VCaP (cell line): ENCODE measurements at regions not wholly inside any gene's neighbourhood (a gene's known extent, or its start where the extent isn't known, plus 50 kb on each side); places are given as distances from the start of the nearest gene placed in this dataset.

Experiments
- H3K27ac ChIP-seq: fragments of 450-650 bp; 2 replicates; pipeline ENCODE4 v1.5.1; 2017
- TF ChIP-seq, protein P1 (sequence below): fragments of 450-650 bp; conservative IDR thresholded peaks from 2 replicates; pipeline ENCODE4 v1.5.1; 2017; ENCODE audit warnings: mild to moderate bottlenecking, moderate library complexity

DNA sequence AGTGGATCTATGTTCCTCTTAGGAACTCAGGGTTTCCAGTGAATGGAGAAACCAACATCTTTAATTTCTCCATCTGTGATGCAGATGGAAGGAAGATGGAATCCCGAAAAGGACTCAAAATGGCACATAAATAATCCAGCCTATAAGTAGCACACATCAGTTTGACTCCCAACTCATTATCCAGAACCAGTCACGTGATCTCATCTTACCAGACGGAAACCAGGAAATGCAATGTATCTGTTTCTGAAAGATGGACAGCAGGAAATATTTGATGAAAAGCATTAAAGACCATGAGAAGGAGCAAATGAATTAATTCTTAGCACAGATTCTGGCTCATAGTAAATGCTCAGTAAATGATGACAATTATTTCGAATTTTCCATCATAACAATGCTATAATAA is 443.1 kb upstream of the FMR1 start:
- no peak overlapping the region for H3K27ac ChIP-seq
- TF ChIP-seq, protein P1, sequence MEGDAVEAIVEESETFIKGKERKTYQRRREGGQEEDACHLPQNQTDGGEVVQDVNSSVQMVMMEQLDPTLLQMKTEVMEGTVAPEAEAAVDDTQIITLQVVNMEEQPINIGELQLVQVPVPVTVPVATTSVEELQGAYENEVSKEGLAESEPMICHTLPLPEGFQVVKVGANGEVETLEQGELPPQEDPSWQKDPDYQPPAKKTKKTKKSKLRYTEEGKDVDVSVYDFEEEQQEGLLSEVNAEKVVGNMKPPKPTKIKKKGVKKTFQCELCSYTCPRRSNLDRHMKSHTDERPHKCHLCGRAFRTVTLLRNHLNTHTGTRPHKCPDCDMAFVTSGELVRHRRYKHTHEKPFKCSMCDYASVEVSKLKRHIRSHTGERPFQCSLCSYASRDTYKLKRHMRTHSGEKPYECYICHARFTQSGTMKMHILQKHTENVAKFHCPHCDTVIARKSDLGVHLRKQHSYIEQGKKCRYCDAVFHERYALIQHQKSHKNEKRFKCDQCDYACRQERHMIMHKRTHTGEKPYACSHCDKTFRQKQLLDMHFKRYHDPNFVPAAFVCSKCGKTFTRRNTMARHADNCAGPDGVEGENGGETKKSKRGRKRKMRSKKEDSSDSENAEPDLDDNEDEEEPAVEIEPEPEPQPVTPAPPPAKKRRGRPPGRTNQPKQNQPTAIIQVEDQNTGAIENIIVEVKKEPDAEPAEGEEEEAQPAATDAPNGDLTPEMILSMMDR, result no peak

DNA sequence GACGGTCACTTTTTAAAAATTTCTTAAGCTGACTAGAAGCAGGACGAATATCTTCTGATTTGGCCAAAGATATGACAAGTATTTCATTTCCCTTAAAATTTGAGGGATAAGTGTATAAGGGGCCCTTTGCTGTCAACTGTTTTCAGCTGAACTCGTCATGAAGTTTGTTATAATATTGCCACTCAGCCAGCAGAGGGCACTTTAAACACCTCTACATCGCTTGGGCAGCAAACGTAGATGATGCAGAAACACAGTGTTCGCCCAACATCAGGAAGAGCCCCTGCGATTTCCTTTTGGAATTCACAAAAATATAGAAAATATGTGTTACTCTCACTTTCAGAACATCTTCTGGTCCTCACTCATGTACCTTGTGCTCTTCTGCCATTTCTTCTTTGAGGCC is 435.7 kb upstream of the FMR1 start:
- TF ChIP-seq, protein P1, result peak; percentile 57
- H3K27ac ChIP-seq, result no peak overlapping the region

DNA sequence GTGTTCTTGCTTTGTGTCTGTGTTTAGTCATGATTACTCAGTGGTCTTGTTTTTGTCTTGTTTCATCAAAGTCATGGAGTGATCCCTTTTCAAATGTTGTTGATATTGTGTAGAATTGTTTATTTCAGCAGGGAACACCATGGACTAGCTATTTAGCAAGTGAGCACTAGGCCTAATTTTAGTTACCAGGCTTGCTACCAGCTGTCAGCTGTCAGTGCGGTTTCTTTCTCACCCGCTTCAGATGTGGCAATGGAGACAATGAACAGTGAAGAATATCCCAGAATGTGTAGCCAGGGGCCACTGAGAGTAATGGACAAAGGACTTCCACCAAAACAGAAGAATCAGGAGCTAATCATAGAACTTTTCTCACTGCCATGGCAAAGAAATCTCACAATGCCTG is 432.8 kb upstream of the FMR1 start:
- no peak overlapping the region for H3K27ac ChIP-seq
- TF ChIP-seq, protein P1, result no peak

DNA sequence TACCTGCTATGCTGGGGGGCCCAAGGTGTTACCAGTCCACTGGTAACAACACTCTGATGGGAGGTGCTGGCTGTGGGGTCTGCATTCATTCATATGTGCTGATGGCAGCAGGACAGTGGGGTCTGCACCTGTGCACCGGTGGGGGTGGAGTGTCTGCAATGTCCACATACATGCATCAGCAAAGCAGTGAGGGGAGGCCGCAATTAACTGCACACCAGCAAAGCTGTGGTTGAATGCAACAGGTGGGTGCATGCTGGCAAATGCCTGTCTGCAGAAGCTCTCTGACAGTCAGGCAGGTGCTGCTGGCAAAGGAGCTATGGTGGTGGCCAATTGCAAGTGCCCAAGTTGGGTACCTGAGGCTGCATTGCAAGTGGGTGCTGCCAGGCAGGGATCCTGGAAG is 426.5 kb upstream of the FMR1 start:
- TF ChIP-seq, protein P1, result no peak
- no peak overlapping the region for H3K27ac ChIP-seq

DNA sequence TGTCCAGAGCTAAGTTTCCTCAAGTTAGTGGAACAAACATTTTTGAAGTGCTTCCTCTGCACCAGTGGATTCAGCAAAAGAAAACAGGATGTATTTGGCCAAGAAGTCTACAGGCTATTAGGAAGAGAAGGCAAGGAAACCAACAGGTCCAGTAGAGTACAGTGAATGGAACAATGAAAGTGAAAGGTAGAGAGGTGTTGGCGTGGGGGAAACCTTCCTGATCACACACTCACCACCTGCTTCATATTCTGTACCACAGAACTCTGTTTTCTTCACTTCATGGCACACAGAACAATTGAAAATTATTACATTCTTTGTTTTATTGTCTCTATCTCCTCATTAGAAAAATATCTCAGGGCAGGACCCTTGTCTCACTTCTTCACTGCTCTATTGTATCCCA is 417.4 kb upstream of the FMR1 start:
- no peak overlapping the region for H3K27ac ChIP-seq
- TF ChIP-seq, protein P1, result no peak

DNA sequence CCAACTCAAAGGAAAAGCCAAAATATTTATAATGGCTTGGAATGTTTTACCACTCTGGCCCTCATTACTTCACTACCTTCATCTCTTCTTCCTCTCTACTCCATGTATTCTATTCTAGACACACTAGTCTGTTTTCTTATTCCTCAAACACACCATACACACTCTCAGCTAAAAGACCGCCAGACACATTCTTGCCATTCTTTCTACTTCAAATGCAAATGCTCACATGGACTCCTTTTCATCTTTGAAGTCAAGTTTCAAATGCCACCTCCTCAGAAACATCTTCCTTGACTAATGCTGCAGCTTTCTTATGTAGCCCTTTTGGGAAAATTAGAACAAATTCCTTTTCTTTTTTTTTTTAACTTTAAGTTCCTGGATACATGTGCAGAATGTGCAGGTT is 412.9 kb upstream of the FMR1 start:
- TF ChIP-seq, protein P1, result no peak

DNA sequence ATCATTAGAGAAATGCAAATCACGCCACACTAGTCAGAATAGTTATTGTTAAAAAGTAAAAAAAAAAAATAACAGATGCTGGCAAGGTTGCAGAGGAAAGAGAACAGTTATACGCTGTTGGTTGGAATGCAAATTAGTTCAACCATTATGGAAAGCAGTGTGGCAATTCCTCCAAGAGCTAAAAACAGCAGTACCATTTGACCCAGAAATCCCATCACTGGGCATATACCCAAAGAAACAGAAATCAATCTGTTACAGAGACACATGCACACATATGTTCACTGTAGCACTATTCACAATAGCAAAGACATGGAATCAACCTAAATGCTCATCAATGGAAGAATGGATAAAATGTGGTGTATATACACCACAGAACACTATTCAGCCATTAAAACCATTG is 388.7 kb upstream of the FMR1 start:
- no peak overlapping the region for H3K27ac ChIP-seq
- TF ChIP-seq, protein P1, result no peak

More for the DNA sequence above, 412.9 kb upstream of the FMR1 start:
- H3K27ac ChIP-seq, result no peak overlapping the region

DNA sequence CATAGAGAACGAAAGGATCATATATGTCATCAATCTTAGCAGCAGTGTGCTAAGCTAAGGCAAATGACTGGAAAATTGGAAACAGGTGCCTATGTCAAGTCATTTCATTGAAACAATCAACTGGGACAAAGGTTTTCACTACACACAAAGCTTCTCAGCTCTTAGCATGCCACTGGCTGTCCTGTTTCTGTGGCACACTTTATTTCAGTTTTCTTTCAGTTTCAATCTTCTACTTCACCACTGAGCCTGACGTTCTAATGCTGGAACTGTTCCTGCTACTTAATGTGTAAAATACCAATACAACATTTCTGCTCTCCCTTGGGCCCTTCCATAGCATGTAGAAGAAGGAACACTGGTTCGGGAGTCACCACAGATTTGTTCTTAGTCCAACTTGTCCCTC is 378.3 kb upstream of the FMR1 start:
- TF ChIP-seq, protein P1, result no peak
- H3K27ac ChIP-seq, result no peak overlapping the region
